Mesothelial cell of epicardium (in vitro differentiated cells): ENCODE measurements at regions not wholly inside any gene's neighbourhood (a gene's known extent, or its start where the extent isn't known, plus 50 kb on each side); places are given as distances from the start of the nearest gene placed in this dataset.
"Not testable (repeated sequence)": the region's sequence is repeated elsewhere in the genome, so short reads cannot be mapped to it uniquely, and the experiment has no call there.

ENCODE experiments used
- DNase-seq, 2 experiments: peaks; one replicate each; pipeline ENCODE4 v3.0.0; 2021; ENCODE audit warnings: low spot score in 2 of 2; ENCODE audit not compliant: unreplicated experiment in 2 of 2
- H3K27ac Mint-ChIP-seq: 2 replicates; pipeline ENCODE4 v1.8.0; 2021; ENCODE audit warnings: mixed read lengths
- H3K27me3 Mint-ChIP-seq: 2 replicates; pipeline ENCODE4 v1.8.0; 2021; ENCODE audit warnings: low read depth, mixed read lengths
- H3K36me3 Mint-ChIP-seq: 2 replicates; pipeline ENCODE4 v1.8.0; 2021; ENCODE audit warnings: mixed read lengths
- H3K4me1 Mint-ChIP-seq: 2 replicates; pipeline ENCODE4 v1.8.0; 2021; ENCODE audit warnings: mixed read lengths
- H3K4me3 Mint-ChIP-seq: 2 replicates; pipeline ENCODE4 v1.8.0; 2021; ENCODE audit warnings: mild to moderate bottlenecking, moderate library complexity, mixed read lengths
- H3K9me3 Mint-ChIP-seq: 2 replicates; pipeline ENCODE4 v1.8.0; 2021; ENCODE audit warnings: mixed read lengths
- CTCF ChIP-seq: fragments of 200-600 bp; sonication (generic); IDR thresholded peaks from one replicate; pipeline ENCODE4 v1.5.0; 2021; ENCODE audit warnings: antibody characterized with exemption; ENCODE audit not compliant: unreplicated experiment

DNA sequence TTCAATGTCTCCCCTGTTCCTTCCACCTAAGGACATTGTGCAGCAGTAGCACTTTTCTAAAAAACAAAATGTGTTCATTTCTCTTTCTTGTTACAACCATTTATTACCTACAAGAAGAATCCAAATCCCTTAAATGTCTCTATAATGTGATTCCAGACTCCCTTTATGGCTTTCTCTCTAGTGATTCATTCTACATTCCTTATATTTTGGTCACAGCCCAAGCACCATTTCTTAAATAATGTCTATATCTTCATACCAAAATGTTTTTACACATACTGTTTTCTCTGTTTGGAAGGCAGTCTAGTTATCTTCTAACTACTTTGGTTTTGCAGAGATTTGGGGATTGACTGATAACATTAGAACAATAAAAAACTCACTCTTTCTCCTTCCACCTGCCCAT lies 1037.3 kb upstream of the FLRT2 start:
- Mint-ChIP-seq H3K36me3 (no peaks in the 10 kb centered on the region), H3K9me3 (no peaks in the 10 kb centered on the region), H3K4me1 (no peaks in the 10 kb centered on the region), H3K27ac (no peak overlapping the region), H3K4me3 (no peak overlapping the region), H3K27me3 (no peaks in the 10 kb centered on the region)
- DNase-seq, result no peak
- no peak for TF ChIP-seq CTCF

GRCh38 chr14:84493779-84494178 lies 1036.2 kb upstream of the FLRT2 start:
- Mint-ChIP-seq H3K9me3 (no peaks in the 10 kb centered on the region), H3K27ac (no peak overlapping the region), H3K36me3 (no peaks in the 10 kb centered on the region), H3K4me1 (no peaks in the 10 kb centered on the region), H3K4me3 (no peak overlapping the region), H3K27me3 (no peaks in the 10 kb centered on the region)
- no peak for TF ChIP-seq CTCF
- no peak for DNase-seq

GRCh38 chr14:84496677-84497076 lies 1033.3 kb upstream of the FLRT2 start:
- DNase-seq, result no peak
- no peaks in the 10 kb centered on the region for H3K9me3 Mint-ChIP-seq
- H3K27ac Mint-ChIP-seq, result no peak overlapping the region
- H3K36me3 Mint-ChIP-seq, result no peaks in the 10 kb centered on the region
- TF ChIP-seq CTCF, result no peak
- no peaks in the 10 kb centered on the region for H3K4me1 Mint-ChIP-seq
- no peaks in the 10 kb centered on the region for H3K27me3 Mint-ChIP-seq
- no peak overlapping the region for H3K4me3 Mint-ChIP-seq

DNA sequence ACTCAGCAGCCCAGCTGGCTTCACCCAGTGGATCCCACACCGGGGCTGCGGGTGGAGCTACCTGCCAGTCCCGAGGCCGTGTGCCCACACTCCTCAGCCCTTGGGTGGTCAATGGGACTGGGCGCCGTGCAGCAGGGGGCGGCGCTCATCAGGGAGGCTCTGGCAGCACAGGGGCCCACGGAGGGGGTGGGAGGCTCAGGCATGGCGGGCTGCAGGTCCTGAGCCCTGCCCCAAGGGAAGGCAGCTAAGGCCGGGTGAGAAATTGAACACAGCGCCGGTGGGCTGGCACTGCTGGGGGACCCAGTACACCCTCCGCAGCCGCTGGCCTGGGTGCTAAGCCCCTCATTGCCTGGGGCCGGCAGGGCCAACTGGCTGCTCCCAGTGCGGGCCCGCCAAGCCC lies 1017.1 kb upstream of the FLRT2 start:
- not testable (repeated sequence) for H3K27ac Mint-ChIP-seq, H3K4me3 Mint-ChIP-seq, H3K27me3 Mint-ChIP-seq, H3K4me1 Mint-ChIP-seq, H3K36me3 Mint-ChIP-seq, DNase-seq
- H3K9me3 Mint-ChIP-seq, result peaks cover 39% of the 10 kb centered on the region

DNA sequence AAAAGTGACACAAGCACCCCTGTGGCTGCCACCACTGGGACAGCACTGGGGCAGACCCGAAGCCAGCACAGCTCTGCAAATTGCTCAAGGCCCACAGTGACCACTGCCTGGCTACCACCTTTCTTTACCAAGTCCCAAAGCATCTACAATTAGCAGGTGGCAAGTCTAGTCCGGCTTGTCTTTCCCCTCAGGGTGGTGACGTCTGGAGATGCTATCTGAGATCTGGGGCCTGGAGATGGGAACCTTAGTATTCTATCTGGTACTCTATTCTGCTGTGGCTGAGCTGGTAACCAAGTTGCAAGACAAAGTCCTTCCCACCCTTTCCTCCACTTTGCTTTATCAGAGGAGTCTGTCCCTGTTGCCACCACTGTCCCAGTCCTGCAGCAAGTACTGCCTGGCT lies 1010.1 kb upstream of the FLRT2 start:
- DNase-seq, result no peak
- Mint-ChIP-seq H3K27ac (no peak overlapping the region), H3K4me1 (peaks cover 5% of the 10 kb centered on the region), H3K27me3 (no peaks in the 10 kb centered on the region), H3K4me3 (no peak overlapping the region), H3K9me3 (peaks cover 28% of the 10 kb centered on the region), H3K36me3 (no peaks in the 10 kb centered on the region)
- TF ChIP-seq CTCF, result no peak

GRCh38 chr14:84520711-84521338 lies 1009.1 kb upstream of the FLRT2 start:
- peaks cover 5% of the 10 kb centered on the region for H3K4me1 Mint-ChIP-seq
- H3K4me3 Mint-ChIP-seq, result no peak overlapping the region
- DNase-seq, result no peak
- no peak overlapping the region for H3K27ac Mint-ChIP-seq
- no peak for TF ChIP-seq CTCF
- H3K9me3 Mint-ChIP-seq, result peaks cover 26% of the 10 kb centered on the region
- no peaks in the 10 kb centered on the region for H3K36me3 Mint-ChIP-seq
- H3K27me3 Mint-ChIP-seq, result no peaks in the 10 kb centered on the region
